ENCODE measurements at regions not wholly inside any gene's neighbourhood (a gene's known extent, or its start where the extent isn't known, plus 50 kb on each side); places are given as distances from the start of the nearest gene placed in this dataset.

- TF ChIP-seq CTCF (IDR thresholded peaks at IDR 0.05) (no peak), POLR2A (IDR thresholded peaks at IDR 0.05) (no peak)
Observed at GRCh38 chr4:127406187-127406586, 226.6 kb upstream of the INTU start.
